ENCODE measurements at regions not wholly inside any gene's neighbourhood (a gene's known extent, or its start where the extent isn't known, plus 50 kb on each side); places are given as distances from the start of the nearest gene placed in this dataset.
A peak's percentile ranks its signal among the peaks of the same experiment; 100 is the strongest.

- DNase-seq (ENCODE audit: low read depth) = no peak
- Histone ChIP-seq H3K27me3 (ENCODE audit: control insufficient read depth, insufficient read depth, low read length) (0 out of 2 replicates have a peak, but pooled peaks cover 1% of the 10 kb centered on the region), H3K36me3 (ENCODE audit: control insufficient read depth, insufficient read depth, low read length) (no peaks in the 10 kb centered on the region), H3K4me3 (ENCODE audit: low read depth, low read length) (no peak overlapping the region)
- ChIA-PET CTCF (interaction anchor here (0.6 kb wide), 1 partner anchor 9 kb away, joined by 3 read pairs; no protein-coding TSS in a partner anchor), POLR2A (no interaction called here)
- TF ChIP-seq CTCF (IDR thresholded peaks at IDR 0.05; ENCODE audit: insufficient read depth, low read depth, low read length) = no peak
Observed at GRCh38 chr7:131190581-131190980, 137.1 kb upstream of the MKLN1 start.

- Histone ChIP-seq H3K36me3 (ENCODE audit: control insufficient read depth, insufficient read depth, low read length) (no peaks in the 10 kb centered on the region), H3K4me3 (ENCODE audit: low read depth, low read length) (no peak overlapping the region), H3K27me3 (ENCODE audit: control insufficient read depth, insufficient read depth, low read length) (0 out of 2 replicates have a peak, but pooled peaks cover 1% of the 10 kb centered on the region)
- TF ChIP-seq CTCF (IDR thresholded peaks at IDR 0.05; ENCODE audit: insufficient read depth, low read depth, low read length) = no peak
- no peak for DNase-seq (ENCODE audit: low read depth)
- ChIA-PET CTCF (interaction anchor here (1.1 kb wide), 1 partner anchor 10 kb away, joined by 5 read pairs; no protein-coding TSS in a partner anchor), POLR2A (no interaction called here)
Observed at GRCh38 chr7:131194070-131194865, 133.4 kb upstream of the MKLN1 start.

- H3K27me3 ChIP-seq (ENCODE audit: control insufficient read depth, insufficient read depth, low read length) = no peaks in the 10 kb centered on the region
- no peak for DNase-seq (ENCODE audit: low read depth)
- ChIA-PET POLR2A (no interaction called here), CTCF (no interaction called here)
- no peak for TF ChIP-seq CTCF (IDR thresholded peaks at IDR 0.05; ENCODE audit: insufficient read depth, low read depth, low read length)
- no peak overlapping the region for H3K4me3 ChIP-seq (ENCODE audit: low read depth, low read length)
- no peaks in the 10 kb centered on the region for H3K36me3 ChIP-seq (ENCODE audit: control insufficient read depth, insufficient read depth, low read length)
Observed at GRCh38 chr7:131196803-131197202, 130.9 kb upstream of the MKLN1 start.

GRCh38 chr7:131197920-131198615 lies 129.6 kb upstream of the MKLN1 start:
- CTCF ChIA-PET = no interaction called here
- DNase-seq (ENCODE audit: low read depth) = peak; percentile 44
- POLR2A ChIA-PET = no interaction called here
- TF ChIP-seq CTCF (IDR thresholded peaks at IDR 0.05; ENCODE audit: insufficient read depth, low read depth, low read length) = no peak
- Histone ChIP-seq H3K27me3 (ENCODE audit: control insufficient read depth, insufficient read depth, low read length) (no peaks in the 10 kb centered on the region), H3K36me3 (ENCODE audit: control insufficient read depth, insufficient read depth, low read length) (no peaks in the 10 kb centered on the region), H3K4me3 (ENCODE audit: low read depth, low read length) (no peak overlapping the region)

- POLR2A ChIA-PET = no interaction called here
- Histone ChIP-seq H3K27me3 (ENCODE audit: control insufficient read depth, insufficient read depth, low read length) (no peaks in the 10 kb centered on the region), H3K36me3 (ENCODE audit: control insufficient read depth, insufficient read depth, low read length) (no peaks in the 10 kb centered on the region), H3K4me3 (ENCODE audit: low read depth, low read length) (no peak overlapping the region)
- no peak for TF ChIP-seq CTCF (IDR thresholded peaks at IDR 0.05; ENCODE audit: insufficient read depth, low read depth, low read length)
- CTCF ChIA-PET = no interaction called here
- DNase-seq (ENCODE audit: low read depth) = no peak
Observed at GRCh38 chr7:131202451-131202850, 125.2 kb upstream of the MKLN1 start.

All from BJ (cell line).